SK-N-SH (cell line): ENCODE measurements at regions not wholly inside any gene's neighbourhood (a gene's known extent, or its start where the extent isn't known, plus 50 kb on each side); places are given as distances from the start of the nearest gene placed in this dataset.

Source experiments
- CTCF ChIA-PET: fragments of 300-600, 350-600 bp; formaldehyde crosslinking; extraction: SDS; loops from one replicate; lab custom pipeline; 2021; lab: Yijun Ruan, JAX
- POLR2A ChIA-PET: fragments of 350-600 bp; sonication (Branson Sonifier 250); formaldehyde crosslinking; extraction: SDS; loops from one replicate; lab custom pipeline; 2020; ENCODE audit warnings: antibody characterized with exemption, inconsistent platforms; lab: Yijun Ruan, JAX
- DNase-seq: peaks from one replicate; pipeline ENCODE4 v3.0.0; 2012
- H2AFZ ChIP-seq: fragments of 200-600 bp; sonication (generic); 2 replicates; pipeline ENCODE4 v1.8.1; 2016; ENCODE audit warnings: antibody characterized with exemption, mild to moderate bottlenecking, low read depth
- H3F3A ChIP-seq: fragments of 200-600 bp; sonication (generic); replicated peaks from 2 replicates; pipeline ENCODE3; 2016; ENCODE audit warnings: antibody characterized with exemption, mild to moderate bottlenecking; ENCODE audit not compliant: insufficient read depth
- H3K27ac ChIP-seq, 2 experiments: fragments of 200-500 bp in 1 of 2; fragments of 200-600 bp in 1 of 2; sonication (Bioruptor generic) in 1 of 2; sonication (generic), shearing (Covaris generic) in 1 of 2; 2 replicates each; pipeline versions ENCODE4 v1.5.1 to v1.6.1; 2014 to 2016; ENCODE audit warnings: low read depth in 2 of 2, inconsistent platforms in 1 of 2, low read length in 1 of 2, mild to moderate bottlenecking in 1 of 2, mixed read lengths in 1 of 2
- H3K27me3 ChIP-seq: fragments of 200-600 bp; sonication (generic), shearing (Covaris generic); 2 replicates; pipeline ENCODE4 v1.6.1; 2016; ENCODE audit warnings: mixed run types; ENCODE audit not compliant: insufficient read depth
- H3K36me3 ChIP-seq, 2 experiments: fragments of 200-500 bp in 1 of 2; fragments of 200-600 bp in 1 of 2; sonication (Bioruptor generic) in 1 of 2; sonication (generic) in 1 of 2; replicated peaks in 1 of 2; 2 replicates each; pipeline versions ENCODE3 to v1.5.1; 2014 to 2016; ENCODE audit warnings: low read length in 1 of 2, mild to moderate bottlenecking in 1 of 2; ENCODE audit not compliant: insufficient read depth in 2 of 2, control insufficient read depth in 1 of 2
- H3K4me1 ChIP-seq, 2 experiments: fragments of 200-500 bp in 1 of 2; fragments of 200-600 bp in 1 of 2; sonication (Bioruptor generic) in 1 of 2; sonication (generic), shearing (Covaris generic) in 1 of 2; 2 replicates each; pipeline versions ENCODE4 v1.5.1 to v1.6.1; 2014 to 2016; ENCODE audit warnings: low read depth in 1 of 2, low read length in 1 of 2, mixed run types in 1 of 2; ENCODE audit not compliant: insufficient read depth in 2 of 2, control insufficient read depth in 1 of 2
- H3K4me2 ChIP-seq: fragments of 200-600 bp; sonication (generic), shearing (Covaris generic); 2 replicates; pipeline ENCODE4 v1.6.1; 2017; ENCODE audit warnings: mixed run types
- H3K4me3 ChIP-seq, 2 experiments: fragments of 200-500 bp in 1 of 2; fragments of 200-600 bp in 1 of 2; sonication (Bioruptor generic) in 1 of 2; sonication (generic), shearing (Covaris generic) in 1 of 2; 2 replicates each; pipeline versions ENCODE4 v1.5.1 to v1.8.1; 2014 to 2016; ENCODE audit warnings: low read depth in 2 of 2, inconsistent platforms in 1 of 2, low read length in 1 of 2, mild to moderate bottlenecking in 1 of 2, mixed read lengths in 1 of 2, moderate library complexity in 1 of 2
- H3K79me2 ChIP-seq: fragments of 200-600 bp; sonication (generic); 2 replicates; pipeline ENCODE4 v1.8.1; 2017; ENCODE audit warnings: mild to moderate bottlenecking; ENCODE audit not compliant: insufficient read depth
- H3K9ac ChIP-seq: fragments of 200-600 bp; sonication (generic); 2 replicates; pipeline ENCODE4 v1.6.1; 2017; ENCODE audit warnings: mixed run types
- H3K9me2 ChIP-seq: fragments of 200-600 bp; sonication (generic); 2 replicates; pipeline ENCODE4 v1.6.1; 2017; ENCODE audit warnings: mixed run types
- H3K9me3 ChIP-seq: fragments of 200-600 bp; sonication (generic); 2 replicates; pipeline ENCODE4 v1.6.1; 2017; ENCODE audit warnings: mixed run types, mild to moderate bottlenecking, moderate library complexity
- H4K20me1 ChIP-seq: fragments of 200-600 bp; sonication (generic); 2 replicates; pipeline ENCODE4 v1.6.1; 2017; ENCODE audit warnings: mild to moderate bottlenecking, mixed run types; ENCODE audit not compliant: insufficient read depth
- EZH2phosphoT487 ChIP-seq: fragments of 200-600 bp; sonication (generic); IDR thresholded peaks from 2 replicates; pipeline ENCODE4 v1.6.1; 2017; ENCODE audit warnings: low read depth, mixed run types, mild to moderate bottlenecking, antibody characterized with exemption, moderate library complexity, borderline replicate concordance
- FOSL2 ChIP-seq: IDR thresholded peaks from 2 replicates; pipeline ENCODE4 v1.4.0; 2012; ENCODE audit warnings: low read depth, mild to moderate bottlenecking, moderate library complexity, borderline replicate concordance
- FOXJ3 ChIP-seq: sonication (generic); formaldehyde crosslinking; IDR thresholded peaks from 2 replicates; pipeline ENCODE4 v1.5.1; 2020; ENCODE audit warnings: mild to moderate bottlenecking, missing genetic modification reagents
- JUND ChIP-seq: IDR thresholded peaks from 2 replicates; pipeline ENCODE4 v1.4.0; 2012
- MEF2A ChIP-seq: IDR thresholded peaks from 2 replicates; pipeline ENCODE4 v1.4.0; 2012; ENCODE audit warnings: low read depth, borderline replicate concordance
- MXI1 ChIP-seq: IDR thresholded peaks from 2 replicates; pipeline ENCODE4 v1.6.1; 2012; ENCODE audit warnings: mild to moderate bottlenecking, low read depth, low read length, improper control_type of control experiment
- POLR2AphosphoS5 ChIP-seq: IDR thresholded peaks from 2 replicates; pipeline ENCODE4 v1.6.1; 2012; ENCODE audit warnings: low read depth, low read length
- RCOR1 ChIP-seq: fragments of 150-350 bp; IDR thresholded peaks from 2 replicates; pipeline ENCODE4 v1.6.1; 2017; ENCODE audit warnings: antibody characterized with exemption, low read length
- REST ChIP-seq: IDR thresholded peaks from 2 replicates; pipeline ENCODE4 v1.6.1; 2012; ENCODE audit warnings: mild to moderate bottlenecking, low read depth, low read length, moderate library complexity
- RFX5 ChIP-seq: IDR thresholded peaks from 2 replicates; pipeline ENCODE4 v1.6.1; 2012; ENCODE audit warnings: mild to moderate bottlenecking, improper control_type of control experiment, low read length
- SMC3 ChIP-seq: IDR thresholded peaks from 2 replicates; pipeline ENCODE4 v1.6.1; 2012; ENCODE audit warnings: low read depth, low read length, improper control_type of control experiment
- TCF12 ChIP-seq: IDR thresholded peaks from 2 replicates; pipeline ENCODE4 v1.4.0; 2012
- TEAD4 ChIP-seq: IDR thresholded peaks from 2 replicates; pipeline ENCODE4 v1.4.0; 2012; ENCODE audit warnings: mild to moderate bottlenecking, borderline replicate concordance; ENCODE audit not compliant: insufficient read depth
- USF2 ChIP-seq: fragments of 150-350 bp; IDR thresholded peaks from 2 replicates; pipeline ENCODE4 v1.6.1; 2017; ENCODE audit warnings: antibody characterized with exemption, low read length, low read depth, borderline replicate concordance
- WGBS: methylation state at CpG from one replicate; pipeline ENCODE4 v1.1.6; 2017; ENCODE audit warnings: low lambda C conversion rate; 5-methylcytosine and 5-hydroxymethylcytosine counted together
- TF ChIP-seq, protein P1 (sequence below): IDR thresholded peaks from 2 replicates; pipeline ENCODE4; 2012
- TF ChIP-seq, protein P2 (sequence below): fragments of 200-600 bp; sonication (generic); IDR thresholded peaks from 2 replicates; pipeline ENCODE4 v1.6.1; 2017; ENCODE audit warnings: antibody characterized with exemption, mild to moderate bottlenecking, moderate library complexity

DNA sequence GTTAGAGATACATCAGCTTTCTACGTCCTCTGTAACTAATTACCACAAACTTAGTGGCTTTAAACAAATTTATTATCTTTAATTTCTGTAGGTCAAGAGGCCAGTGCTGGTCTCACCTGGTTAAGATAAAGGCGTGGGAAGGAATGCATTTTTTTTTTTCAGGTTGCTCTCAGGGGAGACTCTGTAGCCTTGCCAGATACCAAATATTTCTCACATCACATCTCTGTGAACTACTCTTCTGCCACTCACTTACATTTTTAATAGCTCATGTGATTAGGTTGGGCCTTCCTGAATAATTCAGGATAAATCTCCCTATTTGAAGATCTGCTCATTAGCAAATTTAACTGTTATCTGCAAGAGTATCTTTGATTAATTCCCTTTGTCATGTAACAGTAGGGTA is 214.6 kb downstream of the CBLN2 start:
- POLR2A ChIA-PET = no interaction called here
- TF ChIP-seq FOXJ3 (CRISPR knock-in tag) = no peak
- TF ChIP-seq, protein P1, sequence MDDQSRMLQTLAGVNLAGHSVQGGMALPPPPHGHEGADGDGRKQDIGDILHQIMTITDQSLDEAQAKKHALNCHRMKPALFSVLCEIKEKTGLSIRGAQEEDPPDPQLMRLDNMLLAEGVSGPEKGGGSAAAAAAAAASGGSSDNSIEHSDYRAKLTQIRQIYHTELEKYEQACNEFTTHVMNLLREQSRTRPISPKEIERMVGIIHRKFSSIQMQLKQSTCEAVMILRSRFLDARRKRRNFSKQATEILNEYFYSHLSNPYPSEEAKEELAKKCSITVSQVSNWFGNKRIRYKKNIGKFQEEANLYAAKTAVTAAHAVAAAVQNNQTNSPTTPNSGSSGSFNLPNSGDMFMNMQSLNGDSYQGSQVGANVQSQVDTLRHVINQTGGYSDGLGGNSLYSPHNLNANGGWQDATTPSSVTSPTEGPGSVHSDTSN = no peak
- TF ChIP-seq FOSL2 = no peak
- TF ChIP-seq TEAD4 = no peak
- TF ChIP-seq SMC3 = no peak
- TF ChIP-seq REST = no peak
- TF ChIP-seq, protein P2, sequence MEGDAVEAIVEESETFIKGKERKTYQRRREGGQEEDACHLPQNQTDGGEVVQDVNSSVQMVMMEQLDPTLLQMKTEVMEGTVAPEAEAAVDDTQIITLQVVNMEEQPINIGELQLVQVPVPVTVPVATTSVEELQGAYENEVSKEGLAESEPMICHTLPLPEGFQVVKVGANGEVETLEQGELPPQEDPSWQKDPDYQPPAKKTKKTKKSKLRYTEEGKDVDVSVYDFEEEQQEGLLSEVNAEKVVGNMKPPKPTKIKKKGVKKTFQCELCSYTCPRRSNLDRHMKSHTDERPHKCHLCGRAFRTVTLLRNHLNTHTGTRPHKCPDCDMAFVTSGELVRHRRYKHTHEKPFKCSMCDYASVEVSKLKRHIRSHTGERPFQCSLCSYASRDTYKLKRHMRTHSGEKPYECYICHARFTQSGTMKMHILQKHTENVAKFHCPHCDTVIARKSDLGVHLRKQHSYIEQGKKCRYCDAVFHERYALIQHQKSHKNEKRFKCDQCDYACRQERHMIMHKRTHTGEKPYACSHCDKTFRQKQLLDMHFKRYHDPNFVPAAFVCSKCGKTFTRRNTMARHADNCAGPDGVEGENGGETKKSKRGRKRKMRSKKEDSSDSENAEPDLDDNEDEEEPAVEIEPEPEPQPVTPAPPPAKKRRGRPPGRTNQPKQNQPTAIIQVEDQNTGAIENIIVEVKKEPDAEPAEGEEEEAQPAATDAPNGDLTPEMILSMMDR = no peak
- TF ChIP-seq, all 33 proteins: peak for 0

DNA sequence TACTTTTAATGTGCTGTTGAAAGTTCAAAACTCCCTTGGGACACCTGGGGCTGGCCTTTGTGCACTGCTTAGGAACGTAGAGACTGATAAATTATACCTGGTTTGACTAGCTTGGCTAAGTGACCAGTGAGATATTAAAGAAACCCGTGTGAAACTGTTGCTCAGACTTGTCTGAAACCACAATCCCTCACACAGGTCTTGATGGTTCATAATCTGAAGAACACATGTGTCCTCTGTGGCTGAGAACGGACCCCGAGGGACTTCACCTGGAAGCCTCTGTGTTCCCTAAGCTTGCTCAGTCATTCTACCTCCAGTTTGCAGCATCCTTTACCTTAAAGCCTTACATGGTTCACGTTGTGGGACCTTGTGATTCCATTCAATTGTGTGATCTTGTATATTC is 218.8 kb downstream of the CBLN2 start:
- Histone ChIP-seq H3K27me3 (no peaks in the 10 kb centered on the region), H2AFZ (no peak overlapping the region), H3K27ac (no peak overlapping the region), H3K9me2 (no peaks in the 10 kb centered on the region), H3K4me3 (no peak overlapping the region), H3K79me2 (no peaks in the 10 kb centered on the region), H3K4me2 (no peak overlapping the region), H3K4me1 (no peaks in the 10 kb centered on the region), H3K9ac (no peak overlapping the region), H3F3A (no peaks in the 10 kb centered on the region), H3K36me3 (no peaks in the 10 kb centered on the region), H4K20me1 (no peaks in the 10 kb centered on the region), H3K9me3 (no peaks in the 10 kb centered on the region)
- ChIA-PET POLR2A (no interaction called here), CTCF (interaction anchor here (1.5 kb wide), 1 partner anchor 11 kb away, joined by 3 read pairs; no protein-coding TSS in a partner anchor)
- WGBS = 30% methylated on average over 5 of the region's 5 CpGs
- DNase-seq = no peak
- no peak for TF ChIP-seq EZH2phosphoT487
- no peak for TF ChIP-seq REST
- no peak for TF ChIP-seq JUND
- TF ChIP-seq MEF2A = no peak
- TF ChIP-seq MXI1 = no peak
- TF ChIP-seq POLR2AphosphoS5 = no peak
- no peak for TF ChIP-seq TCF12
- TF ChIP-seq RCOR1 = no peak
- no peak for TF ChIP-seq TEAD4
- TF ChIP-seq USF2 = no peak
- TF ChIP-seq RFX5 = no peak

More for the DNA sequence above, 214.6 kb downstream of the CBLN2 start:
- Histone ChIP-seq H3K4me2 (no peak overlapping the region), H3K9ac (no peak overlapping the region), H3K27ac (no peak overlapping the region), H3K4me1 (no peaks in the 10 kb centered on the region), H3K27me3 (no peaks in the 10 kb centered on the region), H4K20me1 (no peaks in the 10 kb centered on the region), H3K9me3 (no peaks in the 10 kb centered on the region), H3K4me3 (no peak overlapping the region), H3K79me2 (no peaks in the 10 kb centered on the region), H3K36me3 (no peaks in the 10 kb centered on the region), H3K9me2 (no peaks in the 10 kb centered on the region), H3F3A (no peaks in the 10 kb centered on the region), H2AFZ (no peak overlapping the region)
- CTCF ChIA-PET = no interaction called here
- 13% methylated on average over 2 of the region's 2 CpGs for WGBS
- no peak for DNase-seq
